ENCODE measurements at regions not wholly inside any gene's neighbourhood (a gene's known extent, or its start where the extent isn't known, plus 50 kb on each side); places are given as distances from the start of the nearest gene placed in this dataset.

- Histone ChIP-seq H3K9me1 (ENCODE audit: control insufficient read depth, extremely low read depth, insufficient read depth, low read length) (no peaks in the 10 kb centered on the region), H3K9me3 (ENCODE audit: control insufficient read depth, low read depth, low read length) (no peaks in the 10 kb centered on the region), H3K9ac (ENCODE audit: control insufficient read depth, extremely low read depth, insufficient read depth, low read length) (no peak overlapping the region), H3K4me3 (ENCODE audit: control insufficient read depth in 2 of 3, extremely low read depth in 1 of 3, insufficient read depth in 2 of 3, low read depth in 1 of 3, low read length in 3 of 3) (no peak overlapping the region), H3K79me2 (ENCODE audit: control insufficient read depth, insufficient read depth, low read length) (no peaks in the 10 kb centered on the region), H3K4me2 (ENCODE audit: control insufficient read depth, extremely low read depth, insufficient read depth, low read depth, low read length) (peak overlapping the region; percentile 17), H3K27me3 (ENCODE audit: control insufficient read depth, extremely low read depth, insufficient read depth, low read length) (no peaks in the 10 kb centered on the region), H3K27ac (ENCODE audit: control insufficient read depth, insufficient read depth, low read length) (peak overlapping the region; percentile 37), H3K36me3 (ENCODE audit: control insufficient read depth in 2 of 2, extremely low read depth in 1 of 2, insufficient read depth in 2 of 2, low read length in 2 of 2) (no peaks in the 10 kb centered on the region), H2AFZ (ENCODE audit: control insufficient read depth, low read length) (peak overlapping the region; percentile 41), H4K20me1 (ENCODE audit: control insufficient read depth, extremely low read depth, insufficient read depth, low read length) (no peaks in the 10 kb centered on the region), H3K4me1 (ENCODE audit: control insufficient read depth, extremely low read depth, insufficient read depth, low read length) (peaks cover 29% of the 10 kb centered on the region)
- dilution Hi-C loops (cut with MboI; ENCODE audit: extremely low pct_ligation_motif_present, low sequenced_read_pairs), result no loop called here
- FAIRE-seq (no peak), DNase-seq (ENCODE audit: low read depth, low spot score) (no peak)
- TF ChIP-seq EZH2 (IDR thresholded peaks at IDR 0.05; ENCODE audit: low read length) (no peak), CTCF (optimal IDR thresholded peaks at IDR 0.05 in 1 of 3, IDR thresholded peaks at IDR 0.05 in 1 of 3, conservative IDR thresholded peaks at IDR 0.05 in 1 of 3; ENCODE audit: extremely low read depth in 1 of 3, insufficient read depth in 2 of 3, low read length in 3 of 3) (no peak)
These were observed 99.6 kb upstream of the MBOAT2 start for GRCh38 chr2:9102861-9103662.

- dilution Hi-C loops (cut with MboI; ENCODE audit: extremely low pct_ligation_motif_present, low sequenced_read_pairs), result no loop called here
- H2AFZ ChIP-seq (ENCODE audit: control insufficient read depth, low read length), result no peak overlapping the region
- H3K79me2 ChIP-seq (ENCODE audit: control insufficient read depth, insufficient read depth, low read length), result no peaks in the 10 kb centered on the region
- no peaks in the 10 kb centered on the region for H3K27me3 ChIP-seq (ENCODE audit: control insufficient read depth, extremely low read depth, insufficient read depth, low read length)
- no peaks in the 10 kb centered on the region for H3K36me3 ChIP-seq (ENCODE audit: control insufficient read depth in 2 of 2, extremely low read depth in 1 of 2, insufficient read depth in 2 of 2, low read length in 2 of 2)
- H3K4me2 ChIP-seq (ENCODE audit: control insufficient read depth, extremely low read depth, insufficient read depth, low read depth, low read length), result no peak overlapping the region
- no peak overlapping the region for H3K27ac ChIP-seq (ENCODE audit: control insufficient read depth, insufficient read depth, low read length)
- no peak overlapping the region for H3K4me3 ChIP-seq (ENCODE audit: control insufficient read depth in 2 of 3, extremely low read depth in 1 of 3, insufficient read depth in 2 of 3, low read depth in 1 of 3, low read length in 3 of 3)
- no peaks in the 10 kb centered on the region for H3K9me1 ChIP-seq (ENCODE audit: control insufficient read depth, extremely low read depth, insufficient read depth, low read length)
- TF ChIP-seq CTCF (optimal IDR thresholded peaks at IDR 0.05 in 1 of 3, IDR thresholded peaks at IDR 0.05 in 1 of 3, conservative IDR thresholded peaks at IDR 0.05 in 1 of 3; ENCODE audit: extremely low read depth in 1 of 3, insufficient read depth in 2 of 3, low read length in 3 of 3), result no peak
- TF ChIP-seq EZH2 (IDR thresholded peaks at IDR 0.05; ENCODE audit: low read length), result no peak
- H3K9ac ChIP-seq (ENCODE audit: control insufficient read depth, extremely low read depth, insufficient read depth, low read length), result no peak overlapping the region
- no peak for DNase-seq (ENCODE audit: low read depth, low spot score)
- no peaks in the 10 kb centered on the region for H3K9me3 ChIP-seq (ENCODE audit: control insufficient read depth, low read depth, low read length)
- no peak for FAIRE-seq
- no peaks in the 10 kb centered on the region for H4K20me1 ChIP-seq (ENCODE audit: control insufficient read depth, extremely low read depth, insufficient read depth, low read length)
- H3K4me1 ChIP-seq (ENCODE audit: control insufficient read depth, extremely low read depth, insufficient read depth, low read length), result peaks cover 21% of the 10 kb centered on the region
These were observed 98.4 kb upstream of the MBOAT2 start for GRCh38 chr2:9101763-9102425.

All from keratinocyte (primary cell).